Muscle of back (tissue), 3 donors: ENCODE measurements at regions not wholly inside any gene's neighbourhood (a gene's known extent, or its start where the extent isn't known, plus 50 kb on each side); places are given as distances from the start of the nearest gene placed in this dataset.
"Not testable (repeated sequence)": the region's sequence is repeated elsewhere in the genome, so short reads cannot be mapped to it uniquely, and the experiment has no call there.

Experiments
- DNase-seq, 3 donors: peaks; one replicate each; pipeline versions ENCODE4 v3.0.0 to v3.0.0-alpha.2; 2013

DNA sequence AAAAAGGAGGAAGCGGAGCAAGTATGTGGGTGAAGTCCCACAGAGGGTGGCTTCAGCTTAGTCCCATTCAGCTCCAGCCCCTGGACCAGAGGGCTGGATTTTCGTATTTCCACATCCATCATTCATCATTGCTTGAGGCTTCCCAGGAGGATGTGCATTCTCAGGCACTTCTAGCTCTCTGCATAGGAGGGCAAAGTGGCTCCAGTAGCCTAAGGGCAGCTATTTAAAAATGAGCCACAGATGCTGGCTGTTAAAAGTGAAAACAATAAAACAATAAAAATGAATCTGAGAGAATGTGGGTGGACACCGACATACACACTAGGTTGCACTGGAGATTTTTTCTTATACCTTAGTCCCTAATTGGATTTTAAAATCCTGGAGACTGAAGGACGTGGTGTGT is 629.2 kb upstream of the ZNF385D start:
- no peak for DNase-seq

DNA sequence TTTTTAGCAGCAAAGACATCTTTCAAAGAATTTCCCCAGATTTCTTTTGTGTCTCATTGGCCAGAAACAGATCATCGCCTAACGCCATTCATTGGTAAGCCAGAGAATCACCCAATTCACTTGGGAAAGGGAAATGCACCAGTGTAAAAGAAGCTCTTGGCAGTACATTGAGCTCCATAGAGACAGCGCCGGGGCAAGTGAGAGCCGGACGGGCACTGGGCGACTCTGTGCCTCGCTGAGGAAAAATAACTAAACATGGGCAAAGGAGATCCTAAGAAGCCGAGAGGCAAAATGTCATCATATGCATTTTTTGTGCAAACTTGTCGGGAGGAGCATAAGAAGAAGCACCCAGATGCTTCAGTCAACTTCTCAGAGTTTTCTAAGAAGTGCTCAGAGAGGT is 630.6 kb upstream of the ZNF385D start:
- not testable (repeated sequence) for DNase-seq

DNA sequence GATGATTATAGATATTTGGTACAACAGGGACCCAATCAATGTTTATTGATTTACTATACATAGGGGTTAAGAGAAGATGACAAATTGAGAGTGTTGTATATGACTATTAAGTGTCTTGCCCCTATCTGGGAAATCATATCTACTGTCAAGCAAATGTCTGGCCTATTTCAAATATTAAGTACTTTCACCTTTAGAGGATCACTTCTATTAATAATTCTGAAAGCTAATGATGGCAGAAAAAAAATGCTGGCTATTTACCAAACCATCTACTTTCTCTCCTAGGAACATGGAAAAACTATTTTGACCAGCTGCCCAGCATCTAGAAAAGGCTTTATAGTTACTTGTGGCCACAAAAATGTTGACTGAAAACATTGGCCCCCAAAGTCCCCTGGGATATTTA is 632.3 kb upstream of the ZNF385D start:
- no peak for DNase-seq

DNA sequence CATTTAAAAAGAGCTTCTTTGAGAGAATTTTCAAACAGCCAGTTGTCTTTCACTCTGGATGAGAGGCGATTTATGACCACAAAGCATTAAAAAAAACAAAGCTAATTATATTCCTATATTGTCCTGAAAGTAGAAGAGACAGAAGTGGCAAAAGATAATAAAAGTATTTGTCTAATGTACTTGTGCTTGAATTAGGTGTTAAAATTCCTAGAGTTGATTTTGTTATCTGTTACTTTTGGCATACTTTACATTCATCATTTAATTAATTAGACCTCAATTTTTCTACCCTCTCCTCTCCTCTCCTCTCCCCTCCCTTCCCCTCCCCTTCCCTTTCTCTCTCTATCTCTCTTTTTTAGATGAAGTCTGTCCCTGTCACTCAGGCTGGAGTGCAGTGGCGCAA is 635.1 kb upstream of the ZNF385D start:
- no peak for DNase-seq

DNA sequence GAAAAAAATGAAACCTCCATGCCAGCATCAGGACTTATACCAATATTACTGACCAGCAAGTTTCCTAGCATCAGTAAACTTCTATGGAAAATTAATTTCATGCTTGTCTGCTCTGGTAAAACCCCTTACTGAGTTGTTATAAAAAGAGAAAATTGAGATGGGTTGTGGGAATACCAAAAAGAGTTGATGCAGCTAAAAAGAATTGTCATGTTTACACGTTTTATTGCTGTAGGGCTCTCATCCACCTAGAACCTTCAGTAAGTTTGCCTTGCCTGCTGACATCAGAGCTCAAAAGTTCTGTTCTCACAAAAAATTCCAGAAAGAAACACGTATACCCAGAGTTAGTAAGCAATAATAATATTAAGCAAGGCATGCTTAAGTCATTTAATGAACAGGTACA is 641.3 kb upstream of the ZNF385D start:
- DNase-seq, result no peak

DNA sequence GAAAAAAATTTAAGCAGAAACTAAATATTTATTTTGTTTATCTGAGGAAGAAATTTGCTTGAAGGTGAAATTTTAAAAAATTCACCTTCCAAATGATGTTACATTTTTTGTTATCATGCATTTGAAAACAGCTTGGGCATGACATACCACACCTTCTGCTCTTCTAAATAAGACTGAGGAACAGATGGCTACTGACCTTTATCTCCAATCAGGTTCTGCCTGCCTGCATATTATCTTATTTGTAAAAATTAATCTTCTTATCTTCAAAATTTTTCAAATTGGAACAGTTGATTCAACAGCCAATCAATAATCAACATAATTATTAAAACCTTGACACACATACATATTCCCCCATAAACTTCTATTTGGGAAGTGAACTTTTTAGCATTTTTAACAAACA is 641.8 kb upstream of the ZNF385D start:
- DNase-seq, result no peak

DNA sequence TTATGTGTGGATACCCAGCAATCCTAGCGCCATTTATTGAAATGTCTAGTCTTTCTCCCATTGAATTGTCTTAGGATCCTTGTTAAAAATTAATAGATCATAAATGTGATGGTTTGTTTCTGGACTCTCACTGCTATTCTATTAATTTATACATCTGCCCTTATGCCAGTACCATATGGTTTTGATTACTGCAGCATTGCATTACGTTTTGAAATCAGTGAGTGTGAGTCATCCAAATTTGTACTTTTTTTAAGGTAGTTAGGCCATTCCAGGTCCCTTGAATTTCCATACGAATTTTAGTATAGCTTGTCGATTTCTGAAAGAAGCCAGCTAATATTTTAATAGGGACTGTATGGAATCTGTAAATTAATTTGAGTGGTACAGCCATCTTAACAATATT is 648.6 kb upstream of the ZNF385D start:
- no peak for DNase-seq

DNA sequence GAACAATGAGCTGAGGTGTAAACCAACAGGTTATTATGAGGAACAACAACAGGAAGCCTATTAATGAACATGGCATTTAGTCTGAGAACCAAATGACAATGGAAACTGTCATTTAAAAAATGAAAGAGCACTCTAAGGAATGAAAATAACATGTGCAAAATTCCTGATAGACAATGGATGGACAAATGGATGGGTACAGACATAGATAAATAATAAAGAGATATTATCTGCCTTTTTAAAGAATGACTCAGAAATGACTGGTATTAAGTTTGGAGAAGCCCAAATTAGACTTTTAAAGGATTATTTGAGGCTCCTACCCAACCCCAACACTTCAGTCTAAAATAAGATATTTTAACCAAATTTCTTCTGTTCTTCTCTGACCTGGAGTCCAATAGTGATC is 650.5 kb upstream of the ZNF385D start:
- DNase-seq, result no peak

DNA sequence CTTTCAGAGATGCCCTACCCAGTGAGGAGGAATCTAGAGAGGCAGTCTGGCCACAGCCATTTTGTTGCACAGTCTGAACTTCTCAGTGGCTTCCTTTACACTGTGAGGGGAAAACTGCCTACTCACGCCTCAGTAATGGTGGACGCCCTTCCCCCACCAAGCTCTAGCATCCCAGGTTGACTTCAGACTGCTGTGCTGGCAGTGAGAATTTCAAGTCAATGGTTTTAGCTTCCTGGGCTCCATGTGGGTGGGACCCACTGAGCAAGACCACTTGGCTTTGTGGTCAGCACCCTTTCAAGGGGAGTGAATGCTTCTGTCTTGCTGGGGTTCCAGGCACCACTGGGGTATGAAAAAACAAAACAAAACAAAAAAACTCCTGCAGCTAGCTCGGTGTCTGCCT is 663.2 kb upstream of the ZNF385D start:
- DNase-seq, result no peak

DNA sequence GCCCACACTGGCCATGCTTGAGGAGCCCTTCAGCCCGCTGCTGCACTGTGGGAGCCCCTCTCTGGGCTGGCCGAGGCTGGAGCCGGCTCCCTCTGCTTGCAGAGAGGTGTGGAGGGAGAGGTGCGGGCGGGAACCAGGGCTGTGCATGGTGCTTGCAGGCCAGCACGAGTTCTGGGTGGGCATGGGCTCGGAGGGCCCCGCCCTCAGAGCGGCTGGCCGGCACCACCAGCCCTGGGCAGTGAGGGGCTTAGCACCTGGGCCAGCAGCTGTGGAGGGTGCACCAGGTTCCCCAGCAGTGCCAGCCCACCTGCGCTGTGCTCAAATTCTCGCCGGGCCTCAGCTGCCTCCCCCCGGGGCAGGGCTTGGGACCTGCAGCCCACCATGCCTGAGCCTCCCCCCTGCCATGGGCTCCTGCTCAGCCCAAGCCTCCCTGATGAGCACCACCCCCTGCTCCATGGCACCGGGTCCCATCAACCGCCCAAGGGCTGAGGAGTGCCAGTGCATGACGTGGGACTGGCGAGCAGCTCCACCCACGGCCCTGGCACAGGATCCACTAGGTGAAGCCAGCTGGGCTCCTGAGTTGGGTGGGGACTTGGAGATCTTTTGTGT is 665.9 kb upstream of the ZNF385D start:
- DNase-seq, result not testable (repeated sequence)

DNA sequence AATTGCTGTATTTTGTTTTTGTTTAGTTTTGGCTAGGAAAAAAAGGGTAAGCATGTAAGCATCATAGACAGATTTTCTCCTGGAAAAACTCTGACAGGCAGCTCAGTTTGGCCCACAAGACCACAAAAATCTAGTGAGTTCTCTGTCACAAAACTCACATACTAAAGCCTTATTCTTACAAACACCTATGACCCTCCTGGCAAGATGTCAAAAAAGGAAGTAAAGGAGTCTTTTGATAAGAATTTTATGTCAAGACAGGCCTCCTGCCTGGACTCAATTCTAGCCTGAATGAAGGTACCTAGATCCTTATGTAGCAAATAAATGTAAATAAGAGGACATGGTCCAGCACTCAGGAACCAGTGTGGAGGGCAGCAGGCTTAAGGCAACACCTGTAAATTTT is 668.3 kb upstream of the ZNF385D start:
- no peak for DNase-seq

DNA sequence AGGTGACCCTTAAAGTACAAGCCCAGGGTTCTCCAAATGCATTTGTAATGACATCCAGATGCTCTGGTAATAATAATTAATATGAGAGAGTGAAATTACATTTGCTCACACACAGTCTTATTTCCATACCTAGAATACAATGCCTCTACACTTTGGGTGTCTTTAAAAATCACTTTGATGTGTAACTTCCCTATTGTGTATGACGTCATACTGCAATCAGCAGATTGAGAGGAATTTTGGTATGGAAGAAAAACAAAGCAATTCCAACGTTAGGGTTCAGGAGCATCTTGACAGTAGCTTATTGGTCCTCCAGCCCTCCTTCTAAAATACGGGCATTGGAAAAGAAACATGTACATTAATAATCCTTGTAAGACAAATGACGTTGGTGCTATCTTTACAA is 670.6 kb upstream of the ZNF385D start:
- DNase-seq, result no peak

DNA sequence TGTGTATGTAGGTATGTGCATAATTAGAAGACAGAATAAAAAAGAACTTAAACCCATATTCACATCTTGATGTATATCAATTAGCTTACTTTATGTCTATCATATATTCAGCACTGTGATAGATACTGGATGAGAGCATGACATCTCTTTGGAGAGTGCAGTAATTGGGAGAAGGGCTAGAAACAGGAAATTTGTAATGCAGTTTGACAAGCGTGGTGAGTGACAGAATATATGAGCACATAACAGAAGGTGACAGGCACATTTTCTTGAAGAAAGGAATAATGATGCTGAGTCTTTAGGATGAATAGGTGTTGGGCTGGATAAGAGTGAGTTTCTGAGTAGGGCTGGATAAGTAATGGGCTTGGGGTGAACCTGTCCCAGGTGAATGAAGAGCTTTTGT is 680.3 kb upstream of the ZNF385D start:
- no peak for DNase-seq

DNA sequence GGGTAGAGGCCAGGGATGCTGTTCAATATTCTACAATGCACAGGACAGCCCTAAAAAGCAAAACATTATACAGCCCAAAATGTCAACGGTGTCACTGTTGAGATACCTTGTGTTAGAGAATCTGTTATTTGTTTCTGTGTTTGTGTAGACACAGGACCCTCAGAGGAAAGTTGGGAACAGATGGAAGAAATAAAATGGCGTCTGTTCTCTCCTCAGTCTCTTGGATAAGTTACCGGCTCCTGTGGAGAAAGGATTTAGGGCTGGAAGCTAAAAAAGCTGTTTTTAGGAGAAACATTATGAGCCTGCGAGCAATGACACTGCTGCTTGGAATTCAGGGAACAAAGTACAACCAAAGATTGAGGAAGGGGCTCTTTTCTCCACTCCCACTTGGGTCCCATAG is 688.6 kb upstream of the ZNF385D start:
- no peak for DNase-seq

DNA sequence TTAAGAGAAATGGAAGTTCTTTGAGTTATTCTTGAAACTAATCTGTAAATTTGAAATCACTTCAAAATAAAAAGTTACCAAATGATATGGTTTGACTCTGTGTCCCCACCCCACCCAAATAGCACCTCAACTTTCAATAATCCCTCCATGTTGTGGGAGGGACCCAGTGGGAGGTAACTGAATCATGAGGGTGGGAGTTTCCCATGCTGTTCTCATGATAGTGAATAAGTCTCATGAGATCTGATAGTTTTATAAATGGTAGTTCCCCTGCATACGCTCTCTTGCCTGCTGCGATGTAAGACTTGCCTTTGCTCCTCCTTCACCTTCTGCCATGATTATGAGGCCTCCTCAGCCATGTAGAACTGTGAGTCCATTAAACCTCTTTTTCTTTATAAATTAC is 690.7 kb upstream of the ZNF385D start:
- DNase-seq, result no peak

DNA sequence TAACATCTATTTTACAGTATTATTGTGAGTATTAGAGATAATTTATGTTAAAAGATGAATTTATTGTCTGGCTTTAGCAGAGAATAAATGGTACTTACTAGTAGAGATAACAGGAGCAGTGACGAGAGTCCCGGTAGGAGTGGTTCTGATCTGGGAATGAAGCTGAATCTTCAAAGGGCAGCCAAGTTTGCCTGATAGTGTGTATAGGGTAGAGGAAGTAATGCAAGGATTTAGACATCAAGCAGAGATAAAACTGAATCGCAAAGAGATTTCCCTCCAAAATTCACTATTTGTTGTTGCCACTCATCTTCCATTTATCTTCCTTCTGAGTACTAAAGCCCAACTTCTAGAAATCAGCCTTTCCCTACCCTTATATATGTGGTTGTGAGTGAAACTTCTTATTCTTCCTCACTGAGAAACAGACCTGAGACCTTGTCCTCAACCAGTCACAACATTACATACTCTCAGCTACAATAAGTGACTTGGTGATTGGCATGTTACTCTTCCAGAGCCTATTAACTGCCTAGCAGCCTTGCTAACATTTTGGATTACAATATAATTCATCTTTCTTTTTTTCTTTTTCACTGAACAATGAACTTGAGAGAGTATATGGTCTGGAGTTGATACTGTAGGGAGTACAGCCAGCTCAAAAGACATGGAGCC is 692.7 kb upstream of the ZNF385D start:
- no peak for DNase-seq

DNA sequence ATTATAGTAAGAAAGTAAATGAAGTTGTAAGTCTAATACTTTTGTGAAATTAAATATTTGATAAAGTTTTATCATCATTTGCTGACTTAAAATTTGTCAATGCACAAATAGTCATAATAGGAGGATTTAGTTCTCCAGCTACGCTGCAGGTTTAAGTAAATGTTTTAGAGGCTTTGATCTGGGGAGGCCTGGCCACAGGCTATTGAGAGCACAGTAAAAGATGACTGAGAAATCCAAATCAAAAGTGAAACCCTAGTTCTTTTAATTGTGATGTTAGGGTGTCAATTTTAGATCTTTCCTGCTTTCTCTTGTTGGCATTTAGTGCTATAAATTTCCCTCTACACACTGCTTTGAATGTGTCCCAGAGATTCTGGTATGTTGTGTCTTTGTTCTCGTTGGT is 694.3 kb upstream of the ZNF385D start:
- not testable (repeated sequence) for DNase-seq

DNA sequence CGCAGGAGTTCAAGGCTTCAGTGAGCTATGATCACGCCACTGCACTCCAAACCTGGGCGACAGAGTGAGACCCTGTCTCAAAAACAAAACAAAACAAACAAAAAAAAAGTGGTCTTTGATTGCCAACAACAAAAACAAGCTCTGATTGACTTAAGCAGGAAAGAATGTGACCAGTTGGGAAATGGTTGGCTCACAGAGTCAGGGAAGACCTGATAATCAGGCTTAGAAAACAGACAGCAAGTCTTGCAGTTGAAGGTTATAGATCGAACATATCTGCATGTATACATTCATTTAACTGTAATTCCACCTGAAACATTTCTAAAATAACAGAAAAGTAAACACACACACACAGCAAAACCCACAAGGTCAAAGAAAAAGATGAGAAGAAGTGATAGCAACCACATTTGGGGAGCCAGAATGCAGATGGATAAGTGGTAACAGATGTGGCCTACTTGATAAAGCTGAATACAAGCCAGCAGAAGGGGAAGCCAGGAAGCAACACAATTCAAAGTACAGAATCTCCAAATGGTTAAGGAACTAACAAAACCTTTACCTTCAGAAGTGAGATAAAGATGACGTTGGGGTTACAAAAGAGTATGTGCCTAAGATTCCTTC is 699.9 kb upstream of the ZNF385D start:
- DNase-seq, result peak; percentile 62 to 88 (median 69)

DNA sequence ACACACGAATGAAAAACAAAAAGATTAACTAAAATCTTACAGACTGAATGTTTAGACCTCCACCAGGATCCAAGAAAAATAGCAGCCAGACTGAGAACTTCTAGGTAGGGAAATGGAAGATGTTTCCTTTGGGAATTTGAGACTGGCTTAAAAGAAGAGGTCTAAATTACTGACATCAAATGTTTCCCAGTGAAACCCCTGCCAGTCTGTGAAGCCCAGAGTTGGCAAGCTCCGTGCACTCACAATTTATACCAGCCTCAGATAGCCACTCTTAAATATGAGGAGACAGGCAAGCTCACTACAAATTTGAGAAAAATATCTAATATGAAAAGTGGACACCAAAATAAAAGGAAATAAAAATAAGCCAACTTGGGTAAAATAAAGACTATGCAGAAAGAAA is 700.5 kb upstream of the ZNF385D start:
- DNase-seq, result no peak

DNA sequence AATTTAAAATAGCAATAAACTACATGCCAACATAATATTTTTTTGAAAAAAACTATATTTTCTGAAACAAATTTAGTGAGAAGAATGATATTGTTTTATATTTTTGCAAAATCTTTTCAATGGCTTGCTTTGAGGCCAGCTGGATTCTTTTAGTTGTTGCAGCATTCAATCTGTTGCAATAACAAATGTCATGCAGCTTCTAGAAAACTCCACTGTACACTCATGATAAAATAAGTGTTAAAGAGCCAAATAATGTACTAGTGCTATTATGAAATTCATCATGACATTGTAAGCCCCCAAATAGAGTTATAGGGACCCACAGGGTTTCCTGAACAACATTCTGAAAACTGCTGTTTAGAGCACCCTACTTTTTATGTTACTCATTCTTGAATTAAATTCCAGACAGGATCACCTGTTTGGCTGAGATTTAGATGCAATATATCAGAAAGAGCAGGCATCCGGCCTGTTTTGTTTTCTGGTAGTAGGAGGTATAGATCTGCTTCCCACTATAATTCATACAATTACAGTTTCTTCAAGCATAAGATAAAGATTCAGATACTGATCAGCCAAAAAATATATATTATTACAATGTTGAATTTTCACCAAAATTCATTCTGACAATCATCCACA is 703.0 kb upstream of the ZNF385D start:
- DNase-seq, result peak in 1 of 3 donors; percentile 37

DNA sequence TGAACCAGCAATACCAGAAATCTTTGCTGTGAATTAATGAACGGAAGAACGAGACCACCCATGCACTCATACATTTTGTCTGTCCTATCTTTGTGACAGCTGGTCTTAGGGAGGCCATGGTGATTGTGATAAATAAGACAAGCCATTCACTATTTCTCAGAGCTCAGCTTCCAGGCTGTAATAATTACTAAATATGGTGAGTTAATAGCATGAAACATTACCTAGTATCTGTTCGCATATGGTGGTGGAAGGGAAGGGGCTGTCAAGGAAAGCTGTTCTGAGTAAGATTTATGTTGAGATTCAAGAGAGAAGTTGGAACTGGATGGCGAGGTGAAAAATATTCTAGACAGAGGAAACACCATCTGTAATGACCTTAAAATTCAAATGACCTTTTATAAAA is 719.0 kb upstream of the ZNF385D start:
- DNase-seq, result no peak

DNA sequence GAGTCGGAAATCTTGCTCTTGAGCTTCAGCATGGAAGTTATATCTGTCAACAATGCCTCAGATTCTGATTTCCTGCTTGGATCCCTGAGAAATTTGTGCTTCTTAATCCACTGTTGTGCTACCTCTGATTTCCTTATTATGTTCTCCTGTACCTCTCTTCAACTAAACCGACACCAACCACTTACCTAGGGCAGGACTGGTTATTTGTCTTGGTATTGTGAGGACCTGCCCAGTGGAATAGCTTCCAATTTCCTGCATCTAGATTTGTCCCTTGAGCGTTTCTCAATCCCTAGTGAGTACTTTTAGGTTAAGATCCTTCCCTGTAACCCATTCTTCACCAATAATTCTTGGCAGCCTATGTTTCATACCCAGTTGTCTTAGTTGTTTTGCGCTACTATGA is 720.5 kb upstream of the ZNF385D start:
- DNase-seq, result no peak
